Left ventricle myocardium inferior (tissue), 1 donor: ENCODE measurements at regions not wholly inside any gene's neighbourhood (a gene's known extent, or its start where the extent isn't known, plus 50 kb on each side); places are given as distances from the start of the nearest gene placed in this dataset.
"Not testable (repeated sequence)": the region's sequence is repeated elsewhere in the genome, so short reads cannot be mapped to it uniquely, and the experiment has no call there.

ENCODE experiments used
- DNase-seq: peaks from one replicate; pipeline ENCODE4 v3.0.0-alpha.2; 2020
- H3K27ac ChIP-seq: fragments of 200-600 bp; replicated peaks from 2 replicates; pipeline ENCODE4 v1.8.0; 2021
- H3K27me3 ChIP-seq: fragments of 200-600 bp; 2 replicates; pipeline ENCODE4 v1.8.0; 2021; ENCODE audit warnings: low read depth
- H3K36me3 ChIP-seq: fragments of 200-600 bp; 2 replicates; pipeline ENCODE4 v1.8.0; 2021
- H3K4me1 ChIP-seq: fragments of 200-600 bp; 2 replicates; pipeline ENCODE4 v1.8.0; 2021
- H3K4me3 ChIP-seq: fragments of 200-600 bp; 2 replicates; pipeline ENCODE4 v1.8.0; 2021; ENCODE audit warnings: mild to moderate bottlenecking, moderate library complexity
- H3K9me3 ChIP-seq: fragments of 200-600 bp; replicated peaks from 2 replicates; pipeline ENCODE4 v1.8.0; 2021
- CTCF ChIP-seq: fragments of 200-600 bp; IDR thresholded peaks from 2 replicates; pipeline ENCODE4 v1.8.0; 2021; ENCODE audit warnings: antibody characterized with exemption, mild to moderate bottlenecking, borderline replicate concordance
- intact Hi-C: fragments of 100-400 bp; cut with micrococcal nuclease; formaldehyde crosslinking; loops from one replicate; pipeline ENCODE4 v1.11.0; 2022
- donor health status: DM: no; HTN: yes; CAD: no; lungs with severe emphysema.

GRCh38 chr13:54599413-54599812, 1570.8 kb downstream of the OLFM4 start:
- Histone ChIP-seq H3K27ac (no peak overlapping the region), H3K4me3 (no peak overlapping the region), H3K27me3 (no peaks in the 10 kb centered on the region), H3K9me3 (peaks cover 30% of the 10 kb centered on the region), H3K36me3 (no peaks in the 10 kb centered on the region), H3K4me1 (no peaks in the 10 kb centered on the region)
- no peak for DNase-seq
- TF ChIP-seq CTCF: no peak
- intact Hi-C loops: no loop called here

GRCh38 chr13:54606944-54607343, 1578.3 kb downstream of the OLFM4 start:
- Histone ChIP-seq H3K27me3 (no peaks in the 10 kb centered on the region), H3K27ac (no peak overlapping the region), H3K4me1 (no peaks in the 10 kb centered on the region), H3K9me3 (peaks cover 23% of the 10 kb centered on the region), H3K4me3 (no peak overlapping the region), H3K36me3 (no peaks in the 10 kb centered on the region)
- no peak for TF ChIP-seq CTCF
- no peak for DNase-seq
- intact Hi-C loops: no loop called here

- intact Hi-C loops: no loop called here
- no peak overlapping the region for H3K4me3 ChIP-seq
These were observed 1578.8 kb downstream of the OLFM4 start for GRCh38 chr13:54607421-54607820.

GRCh38 chr13:54611390-54611789, 1582.8 kb downstream of the OLFM4 start:
- intact Hi-C loops: no loop called here
- Histone ChIP-seq H3K36me3 (no peaks in the 10 kb centered on the region), H3K27me3 (no peaks in the 10 kb centered on the region), H3K27ac (no peak overlapping the region), H3K4me1 (no peaks in the 10 kb centered on the region), H3K4me3 (no peak overlapping the region), H3K9me3 (no peaks in the 10 kb centered on the region)
- no peak for TF ChIP-seq CTCF
- no peak for DNase-seq

More at GRCh38 chr13:54607421-54607820, 1578.8 kb downstream of the OLFM4 start:
- no peak for DNase-seq
- Histone ChIP-seq H3K27ac (no peak overlapping the region), H3K9me3 (peaks cover 18% of the 10 kb centered on the region), H3K36me3 (no peaks in the 10 kb centered on the region), H3K27me3 (no peaks in the 10 kb centered on the region), H3K4me1 (no peaks in the 10 kb centered on the region)
- TF ChIP-seq CTCF: no peak

- intact Hi-C loops: no loop called here
- Histone ChIP-seq H3K4me3 (no peak overlapping the region), H3K27me3 (no peaks in the 10 kb centered on the region), H3K4me1 (no peaks in the 10 kb centered on the region), H3K9me3 (peaks cover 6% of the 10 kb centered on the region), H3K36me3 (no peaks in the 10 kb centered on the region), H3K27ac (no peak overlapping the region)
- DNase-seq: no peak
- no peak for TF ChIP-seq CTCF
These were observed 1586.1 kb downstream of the OLFM4 start for GRCh38 chr13:54614726-54615125.

GRCh38 chr13:54626504-54626903, 1597.9 kb downstream of the OLFM4 start:
- DNase-seq, H3K4me3 ChIP-seq, H3K4me1 ChIP-seq, intact Hi-C loops, H3K36me3 ChIP-seq, H3K27ac ChIP-seq, H3K27me3 ChIP-seq: not testable (repeated sequence)
- peaks cover 11% of the 10 kb centered on the region for H3K9me3 ChIP-seq
